Naive thymus-derived CD4-positive, alpha-beta T cell (primary cell): ENCODE measurements at regions not wholly inside any gene's neighbourhood (a gene's known extent, or its start where the extent isn't known, plus 50 kb on each side); places are given as distances from the start of the nearest gene placed in this dataset.

Source experiments
- ATAC-seq: fragments of 150-1000 bp; cut with Tn5 transposase; 2 replicates; pipeline ENCODE4 v1.10.0; 2021; ENCODE audit warnings: mild to moderate bottlenecking, moderate library complexity
- CTCF ChIA-PET: fragments of 350-600 bp; sonication (Branson Sonifier 250); formaldehyde crosslinking; loops from one replicate; lab custom pipeline; 2021; ENCODE audit warnings: antibody characterized with exemption; lab: Charles Lee
- POLR2A ChIA-PET: fragments of 350-600 bp; sonication (Branson Sonifier 250); formaldehyde crosslinking; loops from one replicate; lab custom pipeline; 2021; ENCODE audit warnings: antibody characterized with exemption, inconsistent platforms; lab: Charles Lee
- DNase-seq, 9 donors: peaks; one replicate each; pipeline versions ENCODE4 v3.0.0 to v3.0.0-alpha.2; 2020 to 2022; ENCODE audit warnings: mixed read lengths in 1 of 9
- H3K27ac ChIP-seq: one replicate; pipeline ENCODE4 v1.7.0; 2013; ENCODE audit warnings: mild to moderate bottlenecking, low read depth, low read length, moderate library complexity
- H3K27me3 ChIP-seq, 2 donors: one replicate each; pipeline ENCODE4 v1.7.0; 2013; ENCODE audit warnings: low read length in 2 of 2, mild to moderate bottlenecking in 2 of 2, moderate library complexity in 2 of 2; ENCODE audit not compliant: control insufficient read depth in 2 of 2, insufficient read depth in 2 of 2
- H3K36me3 ChIP-seq, 3 experiments: 1 replicate in 2 of 3; 2 replicates in 1 of 3; pipeline ENCODE4 v1.7.0; 2013; ENCODE audit warnings: low read length in 3 of 3, mild to moderate bottlenecking in 3 of 3, moderate library complexity in 1 of 3; ENCODE audit not compliant: insufficient read depth in 3 of 3, control insufficient read depth in 2 of 3
- H3K4me1 ChIP-seq, 2 donors: one replicate each; pipeline ENCODE4 v1.7.0; 2013; ENCODE audit warnings: low read length in 2 of 2, mild to moderate bottlenecking in 2 of 2, moderate library complexity in 1 of 2; ENCODE audit not compliant: control insufficient read depth in 2 of 2, insufficient read depth in 2 of 2
- H3K4me3 ChIP-seq: 2 replicates; pipeline ENCODE4 v1.7.0; 2013; ENCODE audit warnings: mild to moderate bottlenecking, low read length
- H3K9me3 ChIP-seq, 3 experiments: 1 replicate in 2 of 3; 2 replicates in 1 of 3; pipeline ENCODE4 v1.7.0; 2013; ENCODE audit warnings: low read length in 3 of 3; ENCODE audit not compliant: control insufficient read depth in 2 of 3
- H3K27ac Mint-ChIP-seq, 9 donors: one replicate each; pipeline ENCODE4 v1.8.0; 2020 to 2022; ENCODE audit warnings: mixed read lengths in 9 of 9, mild to moderate bottlenecking in 8 of 9, moderate library complexity in 5 of 9, inconsistent platforms in 2 of 9
- H3K27me3 Mint-ChIP-seq, 5 donors: one replicate each; pipeline ENCODE4 v1.8.0; 2021 to 2022; ENCODE audit warnings: mixed read lengths in 5 of 5, mild to moderate bottlenecking in 1 of 5
- H3K36me3 Mint-ChIP-seq, 5 donors: one replicate each; pipeline ENCODE4 v1.8.0; 2020 to 2022; ENCODE audit warnings: mixed read lengths in 5 of 5, mild to moderate bottlenecking in 3 of 5, inconsistent platforms in 1 of 5
- H3K4me1 Mint-ChIP-seq, 7 donors: one replicate each; pipeline ENCODE4 v1.8.0; 2020 to 2022; ENCODE audit warnings: mixed read lengths in 7 of 7, mild to moderate bottlenecking in 3 of 7, inconsistent platforms in 1 of 7
- H3K4me3 Mint-ChIP-seq, 10 donors: one replicate each; pipeline ENCODE4 v1.8.0; 2020 to 2022; ENCODE audit warnings: mild to moderate bottlenecking in 10 of 10, mixed read lengths in 10 of 10, moderate library complexity in 6 of 10, inconsistent platforms in 2 of 10
- H3K9me3 Mint-ChIP-seq, 11 donors: one replicate each; pipeline ENCODE4 v1.8.0; 2020 to 2022; ENCODE audit warnings: mixed read lengths in 11 of 11, mild to moderate bottlenecking in 4 of 11, inconsistent platforms in 1 of 11, moderate library complexity in 1 of 11
- intact Hi-C, 2 donors: fragments of 100-400 bp; cut with micrococcal nuclease; formaldehyde crosslinking; loops; one replicate each; pipeline ENCODE4 v1.15.1; 2023

DNA sequence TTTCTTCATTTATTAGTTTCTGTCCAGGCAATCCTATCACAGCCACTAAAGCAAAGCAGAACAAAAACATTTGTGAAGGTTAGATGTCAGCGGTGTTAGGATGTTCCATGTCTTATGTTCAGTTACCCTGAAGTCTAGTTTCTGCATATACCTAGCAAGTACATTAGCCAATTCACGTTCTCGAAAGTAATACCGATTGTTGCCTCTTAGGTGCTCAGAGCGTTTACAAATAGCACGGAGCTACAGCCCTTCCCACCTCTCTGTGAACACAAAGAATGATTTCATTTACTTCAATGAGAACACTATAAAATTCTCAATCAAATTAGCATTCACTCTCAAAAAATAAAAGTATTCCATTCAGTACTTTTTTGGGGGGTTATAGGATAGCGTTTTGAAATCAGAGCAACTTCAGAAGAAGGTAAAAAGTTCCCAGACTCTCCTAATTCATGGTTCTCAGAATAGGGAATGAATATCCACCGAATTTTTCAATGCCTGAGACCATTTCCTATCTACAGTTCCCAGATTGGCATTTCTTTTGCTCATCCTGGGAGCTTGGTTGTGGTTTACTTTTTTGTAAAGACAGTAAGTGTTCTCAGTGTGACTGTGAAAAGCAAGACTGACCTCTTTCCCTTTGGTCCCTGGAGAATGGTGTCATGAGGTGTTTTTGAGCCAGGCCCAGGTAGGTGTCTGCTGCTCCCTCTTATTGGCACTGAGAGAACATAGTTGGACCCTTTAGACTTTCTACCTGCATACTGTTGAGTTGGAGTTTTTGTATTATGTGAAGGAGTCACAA is 488.0 kb upstream of the RGS6 start:
- intact Hi-C loops = no loop called here
- POLR2A ChIA-PET = interaction anchor here (0.6 kb wide), 1 partner anchor 115 kb away, joined by 5 read pairs; no protein-coding TSS in a partner anchor
- Mint-ChIP-seq H3K4me1 (peaks cover 0 to 11% (median 4%) of the 10 kb centered on the region in 7 donors), H3K36me3 (peaks cover 1 to 9% (median 5%) of the 10 kb centered on the region in 5 donors), H3K9me3 (no peaks in the 10 kb centered on the region), H3K4me3 (no peak overlapping the region), H3K27me3 (no peaks in the 10 kb centered on the region), H3K27ac (peak overlapping the region in 3 of 9 donors; percentile 5 to 65 (median 38))
- no peaks in the 10 kb centered on the region for H3K9me3 ChIP-seq
- CTCF ChIA-PET = no interaction called here
- no peak overlapping the region for H3K27ac ChIP-seq
- no peaks in the 10 kb centered on the region for H3K4me1 ChIP-seq
- H3K27me3 ChIP-seq = no peaks in the 10 kb centered on the region
- ATAC-seq (no peak), DNase-seq (no peak)
- H3K4me3 ChIP-seq = no peak overlapping the region
- H3K36me3 ChIP-seq = no peaks in the 10 kb centered on the region

DNA sequence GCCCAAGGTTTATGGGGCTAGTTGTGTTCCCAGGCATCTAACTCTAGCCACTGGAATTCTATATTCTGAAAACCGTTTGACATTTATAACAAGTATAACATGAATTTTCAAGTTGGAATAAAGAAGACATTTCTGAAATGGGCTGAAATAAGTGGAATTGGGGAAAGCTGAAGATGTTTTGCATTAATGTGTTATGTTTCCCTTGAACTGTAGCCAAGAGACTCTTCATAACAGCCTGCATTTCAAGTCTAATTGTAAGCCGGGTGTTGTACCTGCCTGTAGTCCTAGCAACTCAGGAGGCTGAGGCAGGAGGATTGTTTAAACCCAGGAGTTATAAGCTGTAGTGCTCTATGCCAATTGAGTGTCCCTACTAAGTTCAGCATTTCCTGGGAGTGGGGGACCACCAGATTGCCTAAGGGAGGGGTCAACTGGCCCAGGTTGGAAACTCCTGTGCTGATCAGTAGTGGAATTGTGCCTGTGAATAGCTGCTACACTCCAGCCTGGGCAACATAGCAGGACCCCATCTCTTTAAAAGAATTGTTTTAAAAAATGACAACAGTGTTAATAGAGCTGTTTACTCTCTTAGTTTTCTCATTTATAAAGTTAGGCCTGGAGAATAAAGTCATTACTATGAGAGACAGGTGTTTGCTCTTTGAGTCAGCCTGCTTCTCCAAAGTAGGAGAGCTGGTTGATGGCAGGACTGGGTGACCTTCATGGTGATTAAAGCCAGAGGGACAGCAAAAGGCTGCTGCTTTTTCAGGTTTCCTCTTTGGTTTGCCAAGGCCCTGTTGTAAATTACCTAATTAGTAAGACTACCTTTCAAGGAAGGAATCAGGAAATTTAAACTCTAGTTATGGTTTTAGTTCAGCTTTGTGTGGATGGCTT is 483.6 kb upstream of the RGS6 start:
- peaks cover 0 to 12% (median 4%) of the 10 kb centered on the region in 5 donors for H3K36me3 Mint-ChIP-seq
- ATAC-seq (no peak), DNase-seq (no peak)
- Histone ChIP-seq H3K4me3 (no peak overlapping the region), H3K27me3 (no peaks in the 10 kb centered on the region), H3K9me3 (no peaks in the 10 kb centered on the region), H3K4me1 (no peaks in the 10 kb centered on the region), H3K27ac (no peak overlapping the region), H3K36me3 (no peaks in the 10 kb centered on the region)
- intact Hi-C loops = no loop called here
- H3K4me1 Mint-ChIP-seq = peaks cover 0 to 11% (median 4%) of the 10 kb centered on the region in 7 donors
- no peak overlapping the region for H3K27ac Mint-ChIP-seq
- peaks cover 0 to 4% (median 0%) of the 10 kb centered on the region in 11 donors for H3K9me3 Mint-ChIP-seq
- H3K4me3 Mint-ChIP-seq = no peak overlapping the region
- CTCF ChIA-PET = no interaction called here
- POLR2A ChIA-PET = no interaction called here
- no peaks in the 10 kb centered on the region for H3K27me3 Mint-ChIP-seq

DNA sequence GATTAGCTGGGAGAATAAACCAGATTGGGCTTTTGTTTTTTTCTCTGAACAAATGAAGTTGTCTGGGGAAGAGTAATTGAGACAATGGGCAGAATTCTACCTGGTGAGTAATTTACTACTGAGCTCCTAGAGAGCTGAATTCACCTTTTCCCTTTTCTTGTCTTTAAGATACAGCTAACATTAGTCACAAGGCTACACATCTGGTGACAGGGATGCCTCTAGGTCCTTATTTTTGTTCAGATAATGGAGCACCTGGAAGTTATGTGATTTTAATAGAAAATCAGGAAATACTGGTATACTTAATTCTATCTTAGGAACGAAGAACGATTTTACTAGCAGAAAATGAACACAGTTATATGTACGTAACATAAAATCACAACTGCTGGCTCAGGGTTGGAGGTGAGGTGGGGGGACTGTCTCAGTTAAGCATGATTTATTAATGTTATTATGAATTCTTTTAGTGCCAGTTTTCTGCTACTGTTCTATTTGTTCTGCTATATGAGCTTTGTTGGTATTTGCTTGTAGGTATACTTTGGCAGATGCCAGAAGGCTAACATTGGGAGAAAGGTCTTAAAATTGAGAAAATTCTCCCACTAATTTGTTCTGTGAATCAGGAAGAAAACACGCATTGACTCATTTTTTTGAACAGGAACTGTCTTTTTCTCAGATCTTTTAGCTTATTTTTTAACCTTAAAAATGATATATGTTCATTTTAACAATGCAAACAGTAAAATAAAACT is 482.7 kb upstream of the RGS6 start:
- H3K9me3 Mint-ChIP-seq = peaks cover 0 to 4% (median 0%) of the 10 kb centered on the region in 11 donors
- Histone ChIP-seq H3K27ac (no peak overlapping the region), H3K27me3 (no peaks in the 10 kb centered on the region), H3K4me1 (no peaks in the 10 kb centered on the region), H3K36me3 (no peaks in the 10 kb centered on the region), H3K4me3 (no peak overlapping the region), H3K9me3 (no peaks in the 10 kb centered on the region)
- CTCF ChIA-PET = no interaction called here
- H3K27me3 Mint-ChIP-seq = no peaks in the 10 kb centered on the region
- no peak overlapping the region for H3K4me3 Mint-ChIP-seq
- no peak overlapping the region for H3K27ac Mint-ChIP-seq
- H3K4me1 Mint-ChIP-seq = peaks cover 0 to 12% (median 4%) of the 10 kb centered on the region in 7 donors
- intact Hi-C loops = no loop called here
- no peak for DNase-seq
- ATAC-seq = no peak
- H3K36me3 Mint-ChIP-seq = peaks cover 0 to 12% (median 4%) of the 10 kb centered on the region in 5 donors
- POLR2A ChIA-PET = interaction anchor here (0.6 kb wide), 1 partner anchor 1776 kb away, joined by 3 read pairs; no protein-coding TSS in a partner anchor

DNA sequence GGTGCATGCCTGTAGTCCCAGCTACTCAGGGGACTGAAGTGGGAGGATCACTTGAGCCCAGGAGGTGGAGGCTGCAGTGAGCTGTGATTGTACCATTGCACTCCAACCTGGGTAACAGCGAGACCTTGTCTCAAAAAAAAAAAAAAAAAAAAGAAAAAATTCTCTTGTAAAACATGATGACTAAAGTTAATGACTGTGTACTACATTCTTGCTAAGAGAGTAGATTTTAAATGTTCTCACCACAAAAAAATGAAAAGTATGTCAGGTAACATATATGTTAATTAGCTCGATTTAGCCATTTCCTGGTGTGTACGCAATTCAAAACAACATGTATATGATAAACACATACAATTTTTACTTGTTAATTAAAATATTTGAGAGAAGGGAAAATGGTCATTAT is 480.7 kb upstream of the RGS6 start:
- Histone ChIP-seq H3K27me3 (no peaks in the 10 kb centered on the region), H3K4me1 (no peaks in the 10 kb centered on the region), H3K4me3 (no peak overlapping the region), H3K27ac (no peak overlapping the region), H3K9me3 (no peaks in the 10 kb centered on the region), H3K36me3 (no peaks in the 10 kb centered on the region)
- H3K9me3 Mint-ChIP-seq = peaks cover 0 to 4% (median 0%) of the 10 kb centered on the region in 11 donors
- ChIA-PET CTCF (interaction anchor here (0.6 kb wide), 1 partner anchor 42 kb away, joined by 3 read pairs; no protein-coding TSS in a partner anchor), POLR2A (no interaction called here)
- no peaks in the 10 kb centered on the region for H3K27me3 Mint-ChIP-seq
- ATAC-seq (no peak), DNase-seq (no peak)
- H3K4me3 Mint-ChIP-seq = no peak overlapping the region
- H3K4me1 Mint-ChIP-seq = peaks cover 0 to 20% (median 5%) of the 10 kb centered on the region in 7 donors
- intact Hi-C loops = no loop called here
- no peak overlapping the region for H3K27ac Mint-ChIP-seq
- peaks cover 0 to 12% (median 4%) of the 10 kb centered on the region in 5 donors for H3K36me3 Mint-ChIP-seq

DNA sequence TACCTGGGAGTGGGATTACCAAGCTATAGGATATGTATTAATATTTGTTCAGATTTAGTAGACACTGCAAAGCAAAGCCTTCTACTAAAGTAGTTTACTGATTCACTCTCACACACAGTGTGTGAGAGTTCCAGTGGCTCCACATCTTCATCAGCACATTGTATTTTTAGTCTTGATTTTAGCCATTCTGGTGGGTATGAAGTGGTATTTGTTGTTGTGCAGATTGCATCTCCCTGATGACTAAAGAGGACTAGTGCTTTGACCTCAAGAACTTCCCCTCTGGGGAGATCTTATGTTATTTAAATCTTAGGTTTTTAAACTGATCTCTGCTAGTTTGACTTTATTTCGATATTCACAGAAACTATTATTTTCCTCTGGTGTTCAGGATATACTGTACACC is 479.7 kb upstream of the RGS6 start:
- no peak for DNase-seq
- Mint-ChIP-seq H3K27ac (no peak overlapping the region), H3K27me3 (no peaks in the 10 kb centered on the region), H3K4me3 (no peak overlapping the region), H3K9me3 (peaks cover 0 to 4% (median 0%) of the 10 kb centered on the region in 11 donors), H3K36me3 (peaks cover 0 to 15% (median 4%) of the 10 kb centered on the region in 5 donors), H3K4me1 (peaks cover 0 to 20% (median 5%) of the 10 kb centered on the region in 7 donors)
- ChIA-PET POLR2A (no interaction called here), CTCF (no interaction called here)
- no peak for ATAC-seq
- H3K4me3 ChIP-seq = no peak overlapping the region
- H3K4me1 ChIP-seq = no peaks in the 10 kb centered on the region
- no peak overlapping the region for H3K27ac ChIP-seq
- H3K27me3 ChIP-seq = no peaks in the 10 kb centered on the region
- no peaks in the 10 kb centered on the region for H3K36me3 ChIP-seq
- no peaks in the 10 kb centered on the region for H3K9me3 ChIP-seq
- intact Hi-C loops = no loop called here

DNA sequence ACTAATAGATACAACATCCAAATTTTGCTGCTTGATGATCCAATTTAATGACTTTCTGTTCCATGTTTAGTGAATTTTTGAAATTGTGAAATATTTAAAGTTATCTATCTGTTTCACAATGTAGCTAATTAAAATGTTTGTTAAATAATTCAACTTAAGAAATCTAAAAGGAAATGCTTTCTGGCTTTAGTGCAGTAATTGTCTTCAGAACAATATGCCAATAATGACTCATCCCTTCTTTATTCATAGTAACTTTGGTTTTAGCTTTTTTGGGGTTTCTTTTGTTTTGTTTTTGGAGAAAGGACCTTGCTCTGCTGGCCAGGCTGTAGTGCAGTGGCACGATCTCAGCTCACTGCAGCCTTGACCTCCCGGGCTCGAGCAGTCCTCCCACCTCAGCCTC is 479.2 kb upstream of the RGS6 start:
- intact Hi-C loops = no loop called here
- DNase-seq (no peak), ATAC-seq (no peak)
- POLR2A ChIA-PET = no interaction called here
- CTCF ChIA-PET = no interaction called here
- Mint-ChIP-seq H3K4me3 (no peak overlapping the region), H3K4me1 (peaks cover 0 to 20% (median 5%) of the 10 kb centered on the region in 7 donors), H3K27me3 (no peaks in the 10 kb centered on the region), H3K36me3 (peaks cover 0 to 15% (median 5%) of the 10 kb centered on the region in 5 donors), H3K9me3 (peaks cover 0 to 4% (median 0%) of the 10 kb centered on the region in 11 donors), H3K27ac (no peak overlapping the region)
- H3K27ac ChIP-seq = no peak overlapping the region
- H3K4me1 ChIP-seq = no peaks in the 10 kb centered on the region
- H3K36me3 ChIP-seq = no peaks in the 10 kb centered on the region
- H3K27me3 ChIP-seq = no peaks in the 10 kb centered on the region
- H3K4me3 ChIP-seq = no peak overlapping the region
- no peaks in the 10 kb centered on the region for H3K9me3 ChIP-seq
